GM12878 (cell line): ENCODE measurements at regions not wholly inside any gene's neighbourhood (a gene's known extent, or its start where the extent isn't known, plus 50 kb on each side); places are given as distances from the start of the nearest gene placed in this dataset.

Experiments used
- ATAC-seq: fragments of 200-7000 bp; cut with Tn5 transposase; 3 replicates; pipeline ENCODE4 v1.9.1; 2020; ENCODE audit warnings: mild to moderate bottlenecking, moderate library complexity
- BruUV-seq: library from RNA; stranded (reverse); fragments of 400-500 nt; replicated peaks from 2 replicates; lab custom pipeline; 2021; lab: Mats Ljungman, UMichigan
- CTCF ChIA-PET: fragments of 300-600 bp; sonication (Branson Sonifier 250); formaldehyde crosslinking; extraction: SDS; loops from one replicate; lab custom pipeline; 2021; ENCODE audit warnings: inconsistent platforms; lab: Yijun Ruan, JAX
- POLR2A ChIA-PET: fragments of 350-600 bp; formaldehyde crosslinking; extraction: SDS; loops from one replicate; lab custom pipeline; 2021; ENCODE audit warnings: inconsistent platforms; lab: Charles Lee
- RAD21 ChIA-PET: fragments of 300-600 bp; sonication (Branson Sonifier 250); formaldehyde crosslinking; loops from one replicate; lab custom pipeline; 2023; ENCODE audit warnings: antibody characterized with exemption; ENCODE audit not compliant: unreplicated experiment; lab: Charles Lee
- SMC1A ChIA-PET: fragments of 300-600 bp; sonication (Branson Sonifier 250); formaldehyde crosslinking; loops from one replicate; lab custom pipeline; 2023; ENCODE audit not compliant: unreplicated experiment, uncharacterized antibody; lab: Charles Lee
- DNase-seq: peaks from one replicate; pipeline ENCODE4 v3.0.0-alpha.2; 2011; ENCODE audit warnings: low read depth, low spot score
- FAIRE-seq: peaks from 3 replicates; lab custom pipeline; 2011; peaks lifted over from hg19 to GRCh38; lab: Jason Lieb, UNC
- H2AFZ ChIP-seq: 2 replicates; pipeline ENCODE4 v1.6.0; 2011; ENCODE audit warnings: low read depth, low read length, control low read depth; ENCODE audit not compliant: control insufficient read depth
- H3K27ac ChIP-seq: 2 replicates; pipeline ENCODE4 v1.5.1; 2011; ENCODE audit warnings: control low read depth; ENCODE audit not compliant: control insufficient read depth, insufficient read depth
- H3K27me3 ChIP-seq, 2 experiments: replicated peaks in 1 of 2; 2 replicates each; pipeline versions ENCODE4 v1.6.0 to v1.6.1; 2011; ENCODE audit warnings: low read length in 1 of 2; ENCODE audit not compliant: control insufficient read depth in 2 of 2, insufficient read depth in 2 of 2
- H3K36me3 ChIP-seq, 2 experiments: 2 replicates each; pipeline ENCODE4 v1.5.1; 2011; ENCODE audit warnings: low read length in 1 of 2; ENCODE audit not compliant: control insufficient read depth in 2 of 2, insufficient read depth in 2 of 2
- H3K4me1 ChIP-seq: 2 replicates; pipeline ENCODE4 v1.6.1; 2011; ENCODE audit warnings: mild to moderate bottlenecking, low read length, moderate library complexity, mixed read lengths; ENCODE audit not compliant: control insufficient read depth, insufficient read depth
- H3K4me2 ChIP-seq: 2 replicates; pipeline ENCODE4 v1.6.0; 2011; ENCODE audit warnings: control low read depth; ENCODE audit not compliant: control insufficient read depth, insufficient read depth
- H3K4me3 ChIP-seq: fragments of 200-600 bp; sonication (generic); 2 replicates; pipeline ENCODE4 v1.5.1; 2016
- H3K79me2 ChIP-seq: 2 replicates; pipeline ENCODE4 v1.6.0; 2011; ENCODE audit warnings: low read length; ENCODE audit not compliant: control insufficient read depth, insufficient read depth
- H3K9ac ChIP-seq: 2 replicates; pipeline ENCODE4 v1.8.0; 2011; ENCODE audit warnings: low read length, control low read depth, mixed read lengths; ENCODE audit not compliant: control insufficient read depth, insufficient read depth
- H3K9me3 ChIP-seq: replicated peaks from 3 replicates; pipeline ENCODE4 v1.5.1; 2011; ENCODE audit warnings: mild to moderate bottlenecking, low read length; ENCODE audit not compliant: control insufficient read depth, insufficient read depth
- H4K20me1 ChIP-seq: 2 replicates; pipeline ENCODE4 v1.6.0; 2011; ENCODE audit not compliant: control insufficient read depth, insufficient read depth
- CHD2 ChIP-seq: IDR thresholded peaks from 2 replicates; pipeline ENCODE4 v1.6.1; 2011; ENCODE audit warnings: low read depth, low read length, improper control_type of control experiment, borderline replicate concordance
- CTCF ChIP-seq, 3 experiments: IDR thresholded peaks in 2 of 3; conservative IDR thresholded peaks in 1 of 3; 2 replicates each; pipeline ENCODE4 v1.5.1; 2011; ENCODE audit warnings: low read depth in 3 of 3, low read length in 3 of 3, mild to moderate bottlenecking in 3 of 3, control low read depth in 2 of 3, moderate library complexity in 2 of 3, inconsistent platforms in 1 of 3, mixed read lengths in 1 of 3; ENCODE audit not compliant: control insufficient read depth in 2 of 3, insufficient read depth in 1 of 3; ENCODE audit errors: extremely low read depth in 1 of 3
- EED ChIP-seq: sonication (generic); IDR thresholded peaks from 2 replicates; pipeline ENCODE4 v1.6.1; 2016; ENCODE audit warnings: antibody characterized with exemption, low read depth
- FOXM1 ChIP-seq: IDR thresholded peaks from 2 replicates; pipeline ENCODE4 v1.6.1; 2012; ENCODE audit warnings: low read depth, mild to moderate bottlenecking, inconsistent platforms, low read length, moderate library complexity
- IKZF2 ChIP-seq, 2 experiments: fragments of 450-650 bp; IDR thresholded peaks; 2 replicates each; pipeline ENCODE4 v1.6.1; 2017; ENCODE audit warnings: mild to moderate bottlenecking in 2 of 2, moderate library complexity in 2 of 2
- MAX ChIP-seq: IDR thresholded peaks from 2 replicates; pipeline ENCODE4 v1.6.1; 2012; ENCODE audit warnings: low read depth, low read length, improper control_type of control experiment
- MLLT1 ChIP-seq: fragments of 450-650 bp; IDR thresholded peaks from 2 replicates; pipeline ENCODE4 v1.6.1; 2016; ENCODE audit warnings: mild to moderate bottlenecking
- MTA2 ChIP-seq: fragments of 450-650 bp; IDR thresholded peaks from 2 replicates; pipeline ENCODE4 v1.6.1; 2016; ENCODE audit warnings: low read depth, mild to moderate bottlenecking, moderate library complexity
- NR2F1 ChIP-seq: fragments of 450-650 bp; conservative IDR thresholded peaks from 2 replicates; pipeline ENCODE4 v1.6.1; 2017; ENCODE audit warnings: mild to moderate bottlenecking
- RAD21 ChIP-seq: IDR thresholded peaks from 2 replicates; pipeline ENCODE4 v1.6.1; 2011; ENCODE audit warnings: mild to moderate bottlenecking, low read depth, low read length, moderate library complexity; ENCODE audit not compliant: insufficient read depth
- SMC3 ChIP-seq: IDR thresholded peaks from 2 replicates; pipeline ENCODE4 v1.6.1; 2011; ENCODE audit warnings: low read length, improper control_type of control experiment, borderline replicate concordance
- TBL1XR1 ChIP-seq: IDR thresholded peaks from 2 replicates; pipeline ENCODE4 v1.6.1; 2012; ENCODE audit warnings: low read depth, low read length, improper control_type of control experiment
- WGBS: methylation state at CpG from one replicate; pipeline ENCODE4 v1.1.6; 2016; ENCODE audit warnings: low lambda C conversion rate; ENCODE audit not compliant: insufficient replicate concordance, insufficient coverage; ENCODE audit errors: missing lambda C conversion rate; 5-methylcytosine and 5-hydroxymethylcytosine counted together
- in situ Hi-C: fragments of 300-500 bp; cut with MboI; formaldehyde crosslinking; loops from 9 replicates; pipeline ENCODE4 v1.14.3; 2018; ENCODE audit warnings: mixed read lengths
- intact Hi-C: fragments of 100-400 bp; cut with micrococcal nuclease; formaldehyde crosslinking; loops from one replicate; pipeline ENCODE4 v1.14.2; 2022; ENCODE audit not compliant: unreplicated experiment

GRCh38 chr6:120157873-120158272, 808.3 kb upstream of the MAN1A1 start (continued):
- TF ChIP-seq IKZF2 (IDR thresholded peaks at IDR 0.05) (no peak), TBL1XR1 (no peak), MTA2 (no peak), MAX (no peak), NR2F1 (no peak), MLLT1 (no peak), CHD2 (no peak), SMC3 (no peak), EED (no peak)
- TF ChIP-seq, all 136 proteins: peak for 0

DNA sequence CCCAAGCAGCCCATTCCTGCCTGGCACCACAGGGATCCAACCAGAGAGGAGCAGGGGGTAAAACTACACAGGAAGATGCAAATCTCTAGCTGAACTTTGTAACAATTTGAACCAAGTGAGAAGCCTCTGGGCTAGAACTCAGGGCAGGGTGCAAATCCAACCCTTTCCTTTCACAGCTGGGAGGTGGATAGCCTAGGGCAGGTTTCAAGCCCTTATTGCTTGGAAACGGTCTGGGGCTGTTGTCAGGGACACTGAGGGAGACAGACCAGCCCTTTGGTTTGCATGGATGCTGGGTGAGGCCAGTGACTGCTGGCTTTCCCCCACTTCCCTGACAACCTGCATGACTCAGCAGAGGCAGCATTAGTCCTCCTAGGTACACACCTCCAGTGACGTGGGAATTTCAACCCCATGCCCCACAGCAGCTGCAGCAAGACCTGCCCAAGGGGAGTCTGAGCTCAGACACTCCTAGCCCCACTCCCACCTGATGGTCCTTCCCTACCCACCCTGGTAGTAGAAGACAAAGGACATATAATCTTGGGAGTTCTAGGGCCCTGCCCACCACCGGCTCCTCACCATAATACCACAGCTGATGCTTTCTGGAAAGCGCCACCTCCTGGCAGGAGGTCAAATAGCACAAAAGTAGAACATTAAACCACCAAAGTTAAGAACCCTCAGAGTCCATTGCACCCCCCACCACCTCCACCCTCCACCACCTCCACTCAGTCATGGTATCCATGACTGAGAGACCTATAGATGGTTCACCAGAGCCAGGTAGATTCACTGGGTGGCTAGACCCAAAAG, 797.7 kb upstream of the MAN1A1 start:
- SMC1A ChIA-PET, result no interaction called here
- POLR2A ChIA-PET, result no interaction called here
- DNase-seq (no peak), FAIRE-seq (no peak), ATAC-seq (peak; percentile 55)
- H3K4me2 ChIP-seq, result no peak overlapping the region
- H3K4me1 ChIP-seq, result no peaks in the 10 kb centered on the region
- no peak overlapping the region; the same call in 1 of the 2 replicates for H2AFZ ChIP-seq
- in situ Hi-C loops, result no loop called here
- H3K9ac ChIP-seq, result no peak overlapping the region
- TF ChIP-seq RAD21 (0 out of 2 replicates have a peak, but pooled peaks have one; percentile 12), CTCF (IDR thresholded peaks at IDR 0.05 in 2 of 3, conservative IDR thresholded peaks at IDR 0.05 in 1 of 3; ENCODE audit: control insufficient read depth in 2 of 3, extremely low read depth in 1 of 3, insufficient read depth in 1 of 3, low read depth in 3 of 3, low read length in 3 of 3) (peak; percentile 19 to 34 (median 20); a peak in 4 of 6 replicates), SMC3 (0 out of 2 replicates have a peak, but pooled peaks have one; percentile 5), FOXM1 (no peak)
- CTCF ChIA-PET, result interaction anchor here (0.7 to 2.1 kb wide), 3 partner anchors 8 to 528 kb away, joined by 3 to 6 read pairs (median 6); no protein-coding TSS in a partner anchor
- BruUV-seq, result no TSS peak
- intact Hi-C loops, result loop anchor here (10.0 kb wide), 1 partner anchor 402 kb away; no protein-coding TSS in a partner anchor
- no peak overlapping the region for H3K27ac ChIP-seq
- RAD21 ChIA-PET, result interaction anchor here (0.6 kb wide), 1 partner anchor 831 kb away, joined by 3 read pairs; no protein-coding TSS in a partner anchor
- H3K9me3 ChIP-seq, result no peaks in the 10 kb centered on the region
- H4K20me1 ChIP-seq, result no peaks in the 10 kb centered on the region
- H3K4me3 ChIP-seq, result no peak overlapping the region
- H3K27me3 ChIP-seq, result no peaks in the 10 kb centered on the region
- H3K36me3 ChIP-seq, result no peaks in the 10 kb centered on the region
- 2% methylated on average over 4 of the region's 4 CpGs for WGBS
- H3K79me2 ChIP-seq, result no peaks in the 10 kb centered on the region
